ENCODE measurements at regions not wholly inside any gene's neighbourhood (a gene's known extent, or its start where the extent isn't known, plus 50 kb on each side); places are given as distances from the start of the nearest gene placed in this dataset.
"Not testable (repeated sequence)": the region's sequence is repeated elsewhere in the genome, so short reads cannot be mapped to it uniquely, and the experiment has no call there.

DNA sequence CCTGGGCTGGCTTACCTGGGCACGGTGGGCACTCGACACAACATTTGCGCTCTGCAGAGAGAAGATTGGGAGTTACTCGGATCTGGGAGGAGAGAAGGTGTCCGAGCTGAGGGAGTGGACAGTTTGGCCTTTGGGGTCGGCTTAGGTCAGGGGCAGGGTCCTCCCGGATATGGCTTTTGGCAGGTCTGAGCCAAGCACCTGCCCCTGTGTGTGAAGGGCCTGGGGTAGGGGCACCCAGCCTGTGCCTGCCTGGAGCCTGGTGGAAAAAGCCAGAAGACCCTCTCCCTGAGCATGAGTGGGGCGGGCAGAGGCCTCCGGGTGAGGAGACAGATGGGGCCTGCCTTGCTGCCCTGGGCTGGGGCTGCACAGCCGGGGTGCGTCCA is 117.7 kb downstream of the TMEM121 start:
- TF ChIP-seq GABPA (IDR thresholded peaks at IDR 0.05 in 1 of 2, conservative IDR thresholded peaks at IDR 0.05 in 1 of 2); JUND (IDR thresholded peaks at IDR 0.05); EGR1 (IDR thresholded peaks at IDR 0.05; ENCODE audit: low read depth in 2 of 2); YY1 (IDR thresholded peaks at IDR 0.05); TAF1 (conservative IDR thresholded peaks at IDR 0.05); RAD21 (IDR thresholded peaks at IDR 0.05): not testable (repeated sequence)
- TF ChIP-seq, protein P1, sequence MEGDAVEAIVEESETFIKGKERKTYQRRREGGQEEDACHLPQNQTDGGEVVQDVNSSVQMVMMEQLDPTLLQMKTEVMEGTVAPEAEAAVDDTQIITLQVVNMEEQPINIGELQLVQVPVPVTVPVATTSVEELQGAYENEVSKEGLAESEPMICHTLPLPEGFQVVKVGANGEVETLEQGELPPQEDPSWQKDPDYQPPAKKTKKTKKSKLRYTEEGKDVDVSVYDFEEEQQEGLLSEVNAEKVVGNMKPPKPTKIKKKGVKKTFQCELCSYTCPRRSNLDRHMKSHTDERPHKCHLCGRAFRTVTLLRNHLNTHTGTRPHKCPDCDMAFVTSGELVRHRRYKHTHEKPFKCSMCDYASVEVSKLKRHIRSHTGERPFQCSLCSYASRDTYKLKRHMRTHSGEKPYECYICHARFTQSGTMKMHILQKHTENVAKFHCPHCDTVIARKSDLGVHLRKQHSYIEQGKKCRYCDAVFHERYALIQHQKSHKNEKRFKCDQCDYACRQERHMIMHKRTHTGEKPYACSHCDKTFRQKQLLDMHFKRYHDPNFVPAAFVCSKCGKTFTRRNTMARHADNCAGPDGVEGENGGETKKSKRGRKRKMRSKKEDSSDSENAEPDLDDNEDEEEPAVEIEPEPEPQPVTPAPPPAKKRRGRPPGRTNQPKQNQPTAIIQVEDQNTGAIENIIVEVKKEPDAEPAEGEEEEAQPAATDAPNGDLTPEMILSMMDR (IDR thresholded peaks at IDR 0.05; ENCODE audit: low read depth, low read length, missing input control) = not testable (repeated sequence)
- TF ChIP-seq, protein P2, sequence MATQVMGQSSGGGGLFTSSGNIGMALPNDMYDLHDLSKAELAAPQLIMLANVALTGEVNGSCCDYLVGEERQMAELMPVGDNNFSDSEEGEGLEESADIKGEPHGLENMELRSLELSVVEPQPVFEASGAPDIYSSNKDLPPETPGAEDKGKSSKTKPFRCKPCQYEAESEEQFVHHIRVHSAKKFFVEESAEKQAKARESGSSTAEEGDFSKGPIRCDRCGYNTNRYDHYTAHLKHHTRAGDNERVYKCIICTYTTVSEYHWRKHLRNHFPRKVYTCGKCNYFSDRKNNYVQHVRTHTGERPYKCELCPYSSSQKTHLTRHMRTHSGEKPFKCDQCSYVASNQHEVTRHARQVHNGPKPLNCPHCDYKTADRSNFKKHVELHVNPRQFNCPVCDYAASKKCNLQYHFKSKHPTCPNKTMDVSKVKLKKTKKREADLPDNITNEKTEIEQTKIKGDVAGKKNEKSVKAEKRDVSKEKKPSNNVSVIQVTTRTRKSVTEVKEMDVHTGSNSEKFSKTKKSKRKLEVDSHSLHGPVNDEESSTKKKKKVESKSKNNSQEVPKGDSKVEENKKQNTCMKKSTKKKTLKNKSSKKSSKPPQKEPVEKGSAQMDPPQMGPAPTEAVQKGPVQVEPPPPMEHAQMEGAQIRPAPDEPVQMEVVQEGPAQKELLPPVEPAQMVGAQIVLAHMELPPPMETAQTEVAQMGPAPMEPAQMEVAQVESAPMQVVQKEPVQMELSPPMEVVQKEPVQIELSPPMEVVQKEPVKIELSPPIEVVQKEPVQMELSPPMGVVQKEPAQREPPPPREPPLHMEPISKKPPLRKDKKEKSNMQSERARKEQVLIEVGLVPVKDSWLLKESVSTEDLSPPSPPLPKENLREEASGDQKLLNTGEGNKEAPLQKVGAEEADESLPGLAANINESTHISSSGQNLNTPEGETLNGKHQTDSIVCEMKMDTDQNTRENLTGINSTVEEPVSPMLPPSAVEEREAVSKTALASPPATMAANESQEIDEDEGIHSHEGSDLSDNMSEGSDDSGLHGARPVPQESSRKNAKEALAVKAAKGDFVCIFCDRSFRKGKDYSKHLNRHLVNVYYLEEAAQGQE (IDR thresholded peaks at IDR 0.05) = not testable (repeated sequence)
- TF ChIP-seq, protein P3, sequence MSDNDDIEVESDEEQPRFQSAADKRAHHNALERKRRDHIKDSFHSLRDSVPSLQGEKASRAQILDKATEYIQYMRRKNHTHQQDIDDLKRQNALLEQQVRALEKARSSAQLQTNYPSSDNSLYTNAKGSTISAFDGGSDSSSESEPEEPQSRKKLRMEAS (IDR thresholded peaks at IDR 0.05) = not testable (repeated sequence)
- TF ChIP-seq, protein P4, sequence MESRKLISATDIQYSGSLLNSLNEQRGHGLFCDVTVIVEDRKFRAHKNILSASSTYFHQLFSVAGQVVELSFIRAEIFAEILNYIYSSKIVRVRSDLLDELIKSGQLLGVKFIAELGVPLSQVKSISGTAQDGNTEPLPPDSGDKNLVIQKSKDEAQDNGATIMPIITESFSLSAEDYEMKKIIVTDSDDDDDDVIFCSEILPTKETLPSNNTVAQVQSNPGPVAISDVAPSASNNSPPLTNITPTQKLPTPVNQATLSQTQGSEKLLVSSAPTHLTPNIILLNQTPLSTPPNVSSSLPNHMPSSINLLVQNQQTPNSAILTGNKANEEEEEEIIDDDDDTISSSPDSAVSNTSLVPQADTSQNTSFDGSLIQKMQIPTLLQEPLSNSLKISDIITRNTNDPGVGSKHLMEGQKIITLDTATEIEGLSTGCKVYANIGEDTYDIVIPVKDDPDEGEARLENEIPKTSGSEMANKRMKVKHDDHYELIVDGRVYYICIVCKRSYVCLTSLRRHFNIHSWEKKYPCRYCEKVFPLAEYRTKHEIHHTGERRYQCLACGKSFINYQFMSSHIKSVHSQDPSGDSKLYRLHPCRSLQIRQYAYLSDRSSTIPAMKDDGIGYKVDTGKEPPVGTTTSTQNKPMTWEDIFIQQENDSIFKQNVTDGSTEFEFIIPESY (IDR thresholded peaks at IDR 0.05) = not testable (repeated sequence)
- TF ChIP-seq, protein P5, sequence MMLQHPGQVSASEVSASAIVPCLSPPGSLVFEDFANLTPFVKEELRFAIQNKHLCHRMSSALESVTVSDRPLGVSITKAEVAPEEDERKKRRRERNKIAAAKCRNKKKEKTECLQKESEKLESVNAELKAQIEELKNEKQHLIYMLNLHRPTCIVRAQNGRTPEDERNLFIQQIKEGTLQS (IDR thresholded peaks at IDR 0.05) = not testable (repeated sequence)
